AG04449 (cell line): ENCODE measurements at regions not wholly inside any gene's neighbourhood (a gene's known extent, or its start where the extent isn't known, plus 50 kb on each side); places are given as distances from the start of the nearest gene placed in this dataset.

ENCODE experiments used
- CTCF ChIA-PET: fragments of 350-600 bp; formaldehyde crosslinking; extraction: SDS; loops from one replicate; lab custom pipeline; 2021; ENCODE audit warnings: antibody characterized with exemption; lab: Yijun Ruan, JAX
- POLR2A ChIA-PET: fragments of 400-600, 350-600 bp; formaldehyde crosslinking; extraction: SDS; loops from one replicate; lab custom pipeline; 2020; ENCODE audit warnings: antibody characterized with exemption, inconsistent platforms; lab: Yijun Ruan, JAX
- DNase-seq: peaks from one replicate; pipeline ENCODE4 v3.0.0-alpha.2; 2010; ENCODE audit warnings: low read depth, low spot score
- H3K4me3 ChIP-seq: 2 replicates; pipeline ENCODE4 v1.5.1; 2011; ENCODE audit warnings: low read depth, mild to moderate bottlenecking, control low read depth, low read length
- TF ChIP-seq, protein P1 (sequence below): IDR thresholded peaks from one replicate; pipeline ENCODE4 v1.5.1; 2011; ENCODE audit warnings: mild to moderate bottlenecking, moderate library complexity, low read length, control low read depth, inconsistent platforms; ENCODE audit not compliant: insufficient read depth; ENCODE audit errors: missing control alignments

DNA sequence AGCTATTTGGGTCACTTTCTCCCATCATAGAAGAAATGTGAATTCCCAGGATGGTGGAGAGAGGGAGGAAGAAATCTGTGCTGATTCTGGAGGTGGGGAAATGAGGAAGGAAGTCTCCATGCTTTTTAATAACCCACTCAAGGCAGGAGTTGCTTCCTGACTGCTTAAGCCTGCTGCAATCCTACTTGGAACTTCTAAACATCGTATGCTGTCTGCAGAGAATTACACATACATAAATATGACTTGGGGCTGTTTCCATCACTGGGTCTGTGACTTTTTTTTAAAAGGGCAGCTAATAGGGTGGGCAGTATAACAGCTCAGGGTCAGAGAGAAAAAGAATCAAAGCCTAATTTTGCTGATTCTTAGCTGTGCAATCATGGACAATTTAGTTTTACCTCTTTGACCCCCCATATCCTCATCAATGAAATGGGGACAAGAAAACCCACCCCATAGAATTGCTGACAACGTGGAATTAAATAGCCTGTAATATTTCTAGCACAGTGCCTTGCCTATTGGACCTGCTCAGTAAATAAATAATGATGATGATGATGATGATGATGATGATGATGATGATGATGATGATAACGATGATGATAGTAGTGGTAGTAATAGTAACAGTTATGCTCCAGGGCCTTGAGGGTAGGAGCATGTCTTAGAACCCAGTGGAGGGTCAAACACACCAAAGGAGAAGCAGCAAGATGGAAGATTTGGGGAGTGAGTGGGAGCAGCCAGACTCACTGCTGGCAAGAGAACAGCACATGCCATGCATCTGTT lies 166.7 kb upstream of the LRFN2 start:
- POLR2A ChIA-PET = no interaction called here
- DNase-seq = no peak
- no peak overlapping the region for H3K4me3 ChIP-seq
- TF ChIP-seq, protein P1, sequence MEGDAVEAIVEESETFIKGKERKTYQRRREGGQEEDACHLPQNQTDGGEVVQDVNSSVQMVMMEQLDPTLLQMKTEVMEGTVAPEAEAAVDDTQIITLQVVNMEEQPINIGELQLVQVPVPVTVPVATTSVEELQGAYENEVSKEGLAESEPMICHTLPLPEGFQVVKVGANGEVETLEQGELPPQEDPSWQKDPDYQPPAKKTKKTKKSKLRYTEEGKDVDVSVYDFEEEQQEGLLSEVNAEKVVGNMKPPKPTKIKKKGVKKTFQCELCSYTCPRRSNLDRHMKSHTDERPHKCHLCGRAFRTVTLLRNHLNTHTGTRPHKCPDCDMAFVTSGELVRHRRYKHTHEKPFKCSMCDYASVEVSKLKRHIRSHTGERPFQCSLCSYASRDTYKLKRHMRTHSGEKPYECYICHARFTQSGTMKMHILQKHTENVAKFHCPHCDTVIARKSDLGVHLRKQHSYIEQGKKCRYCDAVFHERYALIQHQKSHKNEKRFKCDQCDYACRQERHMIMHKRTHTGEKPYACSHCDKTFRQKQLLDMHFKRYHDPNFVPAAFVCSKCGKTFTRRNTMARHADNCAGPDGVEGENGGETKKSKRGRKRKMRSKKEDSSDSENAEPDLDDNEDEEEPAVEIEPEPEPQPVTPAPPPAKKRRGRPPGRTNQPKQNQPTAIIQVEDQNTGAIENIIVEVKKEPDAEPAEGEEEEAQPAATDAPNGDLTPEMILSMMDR = no peak
- CTCF ChIA-PET = no interaction called here

DNA sequence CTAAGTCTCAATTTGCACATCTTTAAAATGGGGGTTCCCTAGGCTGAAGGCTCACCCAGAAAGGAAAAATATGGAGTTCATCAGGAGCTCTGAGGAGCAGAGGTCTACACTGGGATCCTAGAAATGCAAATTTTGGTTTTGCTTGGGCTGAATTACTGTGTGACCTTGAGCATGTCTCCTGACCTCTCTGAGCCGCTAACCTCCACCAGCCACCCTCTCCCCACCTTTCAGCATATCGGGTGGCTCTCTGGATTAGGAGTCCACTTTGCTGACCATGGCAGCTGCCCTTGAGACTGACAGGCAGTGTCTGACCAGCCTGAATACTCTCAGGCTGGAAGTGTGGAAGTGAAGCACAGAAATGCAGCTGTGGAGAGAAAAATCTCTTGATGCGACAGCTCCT lies 165.9 kb upstream of the LRFN2 start:
- TF ChIP-seq, protein P1 = no peak
- POLR2A ChIA-PET = no interaction called here
- CTCF ChIA-PET = no interaction called here
- no peak for DNase-seq
- no peak overlapping the region for H3K4me3 ChIP-seq

DNA sequence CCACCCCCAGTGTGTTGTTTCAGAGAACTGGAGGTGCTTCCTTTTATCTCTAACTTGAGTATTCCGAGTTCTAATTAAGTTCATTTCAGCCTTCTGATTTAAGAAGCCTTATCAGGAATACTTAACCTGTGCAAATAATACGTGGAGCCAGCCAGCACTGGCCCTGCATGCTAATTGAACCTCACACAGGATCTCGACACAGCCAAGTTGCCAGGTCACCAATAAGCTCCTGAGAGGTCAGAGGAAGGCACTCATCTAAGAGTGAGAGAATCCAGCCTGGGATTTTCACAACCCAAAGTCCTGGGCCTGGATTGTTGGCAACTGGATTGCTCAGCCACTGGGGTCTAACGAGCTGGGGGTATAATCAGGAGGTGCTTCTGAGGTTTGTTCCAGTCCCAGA lies 157.7 kb upstream of the LRFN2 start:
- CTCF ChIA-PET = no interaction called here

DNA sequence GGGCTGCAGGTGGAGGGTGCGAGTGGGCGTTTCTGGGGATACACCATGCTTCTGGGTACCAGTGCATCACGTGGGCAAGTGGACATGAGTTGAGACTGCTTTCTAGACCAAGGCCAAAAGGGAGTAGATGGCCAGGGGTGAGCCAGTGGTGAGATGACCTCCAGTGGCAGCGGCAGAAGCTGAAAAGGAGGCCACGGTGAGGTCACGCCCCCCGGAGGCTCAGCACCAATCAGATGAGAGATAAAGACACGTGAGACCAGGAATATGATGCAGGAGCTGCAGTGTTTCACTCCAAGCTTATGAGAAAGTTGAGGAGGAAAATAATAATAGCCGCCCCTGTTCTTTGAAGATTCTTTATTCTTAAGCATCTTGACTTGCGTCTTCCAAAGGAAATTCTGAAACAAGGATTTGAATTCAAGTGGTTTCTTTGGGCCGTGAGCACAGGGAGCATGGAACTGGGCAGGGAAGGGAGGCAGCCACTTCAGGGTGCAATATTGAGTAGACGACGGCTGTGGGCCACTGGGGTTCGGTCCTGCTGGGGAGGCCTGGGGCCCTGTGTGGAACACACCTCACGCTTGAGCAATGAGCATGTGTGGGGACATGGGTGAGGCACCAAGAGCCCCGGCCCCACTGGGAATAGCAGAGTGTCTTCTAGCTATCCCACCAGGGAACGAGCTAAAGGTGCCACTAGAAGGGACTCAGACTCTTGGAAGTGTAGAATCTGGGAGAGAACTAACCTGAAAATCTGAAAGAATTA lies 156.7 kb upstream of the LRFN2 start:
- DNase-seq = no peak
- POLR2A ChIA-PET = no interaction called here
- TF ChIP-seq, protein P1 = no peak
- H3K4me3 ChIP-seq = no peak overlapping the region
- CTCF ChIA-PET = no interaction called here

More for the DNA sequence above, 157.7 kb upstream of the LRFN2 start:
- TF ChIP-seq, protein P1 = no peak
- DNase-seq = no peak
- H3K4me3 ChIP-seq = no peak overlapping the region
- POLR2A ChIA-PET = no interaction called here

DNA sequence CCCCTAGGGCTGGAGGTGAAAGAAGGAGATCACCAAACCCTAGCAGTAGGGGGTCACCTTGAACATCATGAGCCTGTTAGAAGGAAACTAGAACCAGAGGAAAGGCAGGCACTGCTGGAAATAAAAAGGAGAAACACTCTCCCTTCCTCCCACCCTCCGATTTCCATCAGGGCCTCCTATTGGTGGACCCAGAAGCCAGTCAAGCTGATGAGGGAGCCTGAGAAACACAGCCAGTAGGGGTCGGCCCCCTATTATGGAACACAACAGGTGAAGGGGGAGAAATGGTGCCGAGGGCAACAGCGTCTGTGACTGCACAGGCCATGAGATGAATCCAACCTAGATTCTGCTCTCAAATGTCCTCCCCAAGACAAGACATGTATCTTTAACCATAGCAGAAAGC lies 156.1 kb upstream of the LRFN2 start:
- CTCF ChIA-PET = no interaction called here
- no peak overlapping the region for H3K4me3 ChIP-seq
- no peak for DNase-seq
- TF ChIP-seq, protein P1 = no peak
- POLR2A ChIA-PET = no interaction called here

DNA sequence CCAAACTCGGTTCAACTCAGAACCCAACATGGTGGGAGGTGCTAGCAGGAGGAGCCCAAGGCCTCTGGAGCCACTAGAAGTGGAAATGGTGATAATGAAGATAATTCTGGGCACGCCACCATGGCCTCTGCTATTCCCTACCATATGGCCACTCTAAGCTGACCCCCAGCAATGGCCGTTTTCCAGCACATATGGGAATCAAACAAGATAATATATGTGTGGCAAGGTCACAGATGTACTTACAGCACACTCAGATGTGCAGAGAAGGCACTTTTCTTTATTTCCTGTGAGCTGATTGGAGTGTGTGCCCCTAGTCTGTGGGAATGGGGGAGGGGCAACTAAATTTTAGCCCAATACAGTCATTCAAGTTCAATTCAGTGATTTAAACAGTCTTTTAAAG lies 153.4 kb upstream of the LRFN2 start:
- no peak for DNase-seq
- H3K4me3 ChIP-seq = no peak overlapping the region
- ChIA-PET CTCF (no interaction called here), POLR2A (no interaction called here)
- TF ChIP-seq, protein P1 = no peak
